ENCODE measurements at regions not wholly inside any gene's neighbourhood (a gene's known extent, or its start where the extent isn't known, plus 50 kb on each side); places are given as distances from the start of the nearest gene placed in this dataset.

DNA sequence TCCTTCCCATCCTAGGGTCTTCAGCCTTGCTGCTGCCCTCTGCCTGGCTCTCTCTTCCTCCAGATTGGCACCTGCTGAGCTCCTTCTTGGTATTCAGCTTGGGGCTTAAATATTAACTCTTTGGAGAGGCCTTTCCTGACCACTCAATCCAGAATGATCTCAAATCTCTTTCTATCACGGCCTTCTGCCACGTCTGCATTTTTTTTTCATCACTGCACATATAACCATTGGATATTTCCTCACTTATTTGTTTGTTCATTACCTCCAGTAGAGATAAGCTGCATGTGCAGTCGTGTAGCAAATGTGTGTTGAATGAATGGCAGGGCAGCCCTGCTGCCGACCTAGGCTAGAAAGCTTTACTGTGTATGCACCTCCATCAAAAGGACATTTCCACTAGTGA, 51.6 kb upstream of the MPP7 start:
- TF ChIP-seq, protein P1, sequence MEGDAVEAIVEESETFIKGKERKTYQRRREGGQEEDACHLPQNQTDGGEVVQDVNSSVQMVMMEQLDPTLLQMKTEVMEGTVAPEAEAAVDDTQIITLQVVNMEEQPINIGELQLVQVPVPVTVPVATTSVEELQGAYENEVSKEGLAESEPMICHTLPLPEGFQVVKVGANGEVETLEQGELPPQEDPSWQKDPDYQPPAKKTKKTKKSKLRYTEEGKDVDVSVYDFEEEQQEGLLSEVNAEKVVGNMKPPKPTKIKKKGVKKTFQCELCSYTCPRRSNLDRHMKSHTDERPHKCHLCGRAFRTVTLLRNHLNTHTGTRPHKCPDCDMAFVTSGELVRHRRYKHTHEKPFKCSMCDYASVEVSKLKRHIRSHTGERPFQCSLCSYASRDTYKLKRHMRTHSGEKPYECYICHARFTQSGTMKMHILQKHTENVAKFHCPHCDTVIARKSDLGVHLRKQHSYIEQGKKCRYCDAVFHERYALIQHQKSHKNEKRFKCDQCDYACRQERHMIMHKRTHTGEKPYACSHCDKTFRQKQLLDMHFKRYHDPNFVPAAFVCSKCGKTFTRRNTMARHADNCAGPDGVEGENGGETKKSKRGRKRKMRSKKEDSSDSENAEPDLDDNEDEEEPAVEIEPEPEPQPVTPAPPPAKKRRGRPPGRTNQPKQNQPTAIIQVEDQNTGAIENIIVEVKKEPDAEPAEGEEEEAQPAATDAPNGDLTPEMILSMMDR (IDR thresholded peaks at IDR 0.05; ENCODE audit: extremely low read depth, insufficient read depth, missing control alignments) = no peak
- in situ Hi-C loops (cut with MboI; ENCODE audit: low pct_unique_long_range_greater_than_20kb, low sequenced_read_pairs, unreplicated experiment) = no loop called here
- DNase-seq (ENCODE audit: low spot score) = no peak

DNA sequence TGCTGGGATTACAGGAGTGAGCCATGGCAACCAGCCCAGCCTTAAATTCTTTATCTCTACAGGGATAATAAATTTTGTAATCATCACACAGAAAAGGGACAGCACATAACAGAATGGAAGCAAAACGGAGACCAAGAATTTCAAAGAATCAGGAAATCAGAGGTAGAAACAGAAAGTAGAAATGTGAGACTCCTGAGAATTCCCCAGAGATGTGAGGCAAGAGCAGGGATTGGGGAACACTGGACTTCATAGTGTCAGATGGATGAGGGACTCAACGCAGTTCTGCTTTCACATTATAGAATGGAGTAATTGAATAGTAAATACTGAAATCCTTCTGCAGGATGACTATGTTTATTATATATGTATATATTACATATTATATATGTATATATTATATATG, 52.5 kb upstream of the MPP7 start:
- TF ChIP-seq, protein P1 (IDR thresholded peaks at IDR 0.05; ENCODE audit: extremely low read depth, insufficient read depth, missing control alignments) = no peak
- in situ Hi-C loops (cut with MboI; ENCODE audit: low pct_unique_long_range_greater_than_20kb, low sequenced_read_pairs, unreplicated experiment) = no loop called here
- DNase-seq (ENCODE audit: low spot score) = no peak

DNA sequence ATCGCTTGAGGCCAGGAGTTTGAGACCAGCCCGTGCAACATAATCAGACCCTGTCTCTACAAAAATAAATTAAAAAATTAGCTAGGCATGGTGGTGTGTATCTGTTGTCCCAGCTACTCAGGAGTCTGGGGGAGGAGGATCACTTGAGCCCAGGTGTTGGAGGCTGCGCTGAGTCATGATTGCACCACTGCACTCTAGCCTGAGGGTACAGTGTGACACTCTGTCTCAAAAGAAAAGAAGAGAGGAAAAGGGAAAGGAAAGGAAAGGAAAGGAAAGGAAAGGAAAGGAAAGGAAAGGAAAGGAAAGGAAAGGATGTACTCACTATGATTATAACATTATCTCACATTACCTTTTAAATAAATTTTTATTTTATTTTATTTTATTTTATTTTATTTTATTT, 56.5 kb upstream of the MPP7 start:
- in situ Hi-C loops (cut with MboI; ENCODE audit: low pct_unique_long_range_greater_than_20kb, low sequenced_read_pairs, unreplicated experiment) = no loop called here
- no peak for DNase-seq (ENCODE audit: low spot score)
- TF ChIP-seq, protein P1 (IDR thresholded peaks at IDR 0.05; ENCODE audit: extremely low read depth, insufficient read depth, missing control alignments) = no peak

DNA sequence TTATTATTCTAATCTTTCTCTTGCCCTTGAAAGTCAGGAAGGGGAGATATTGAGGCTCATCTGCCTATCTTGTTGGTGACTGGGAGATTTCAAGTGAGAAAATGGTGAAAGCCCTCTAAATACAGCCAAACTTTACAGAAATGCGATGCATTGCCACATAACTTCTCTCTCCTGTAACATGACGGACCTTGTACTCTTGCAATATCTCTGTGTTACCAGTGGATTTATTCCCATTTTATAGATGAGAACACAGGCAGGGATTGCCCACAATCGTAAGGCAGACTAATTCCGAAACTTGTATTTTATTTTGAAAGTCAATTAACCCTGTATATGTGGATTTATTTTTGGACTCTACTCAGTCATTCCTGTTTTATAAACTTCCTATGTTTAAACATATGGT, 57.3 kb upstream of the MPP7 start:
- TF ChIP-seq, protein P1 (IDR thresholded peaks at IDR 0.05; ENCODE audit: extremely low read depth, insufficient read depth, missing control alignments) = no peak
- in situ Hi-C loops (cut with MboI; ENCODE audit: low pct_unique_long_range_greater_than_20kb, low sequenced_read_pairs, unreplicated experiment) = no loop called here
- DNase-seq (ENCODE audit: low spot score) = no peak

DNA sequence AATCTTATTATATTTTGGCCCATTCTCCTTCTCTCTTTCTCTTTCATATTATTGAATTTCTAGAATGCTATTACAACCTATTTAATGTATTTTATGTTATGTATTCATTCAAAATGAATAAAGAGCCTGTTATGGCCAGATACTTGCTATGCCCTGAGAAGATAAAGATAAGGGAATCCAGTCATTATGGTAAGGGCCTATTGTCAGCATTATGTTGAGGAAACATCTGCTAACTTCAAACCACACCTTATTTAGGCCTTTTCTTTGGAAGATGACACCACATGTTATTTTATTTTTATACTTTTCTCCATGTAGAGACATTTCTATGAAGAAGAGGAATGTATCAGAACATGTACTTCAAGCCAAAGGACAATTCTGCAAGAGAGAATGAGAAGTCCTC, 60.5 kb upstream of the MPP7 start:
- in situ Hi-C loops (cut with MboI; ENCODE audit: low pct_unique_long_range_greater_than_20kb, low sequenced_read_pairs, unreplicated experiment) = no loop called here
- TF ChIP-seq, protein P1 (IDR thresholded peaks at IDR 0.05; ENCODE audit: extremely low read depth, insufficient read depth, missing control alignments) = no peak

DNA sequence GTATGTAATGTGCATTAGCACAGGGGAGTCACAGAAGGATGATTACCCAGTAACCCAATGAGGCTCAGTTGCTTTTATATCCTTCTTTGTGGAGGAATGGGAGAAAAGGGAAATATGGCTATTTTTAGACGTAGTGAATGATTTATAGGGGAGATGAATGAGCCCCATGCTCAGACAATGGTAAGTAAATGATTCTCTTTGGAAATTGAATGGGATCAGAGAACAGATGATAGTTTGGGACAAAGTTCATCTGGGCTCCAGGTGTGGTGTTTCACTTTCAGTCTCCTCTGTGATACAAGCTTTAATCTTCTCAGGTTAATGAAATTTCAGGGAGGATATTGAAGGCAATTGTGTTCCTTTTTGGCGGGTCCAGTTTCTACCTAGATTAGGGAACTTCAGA, 63.0 kb upstream of the MPP7 start:
- DNase-seq (ENCODE audit: low spot score) = no peak
- in situ Hi-C loops (cut with MboI; ENCODE audit: low pct_unique_long_range_greater_than_20kb, low sequenced_read_pairs, unreplicated experiment) = no loop called here
- TF ChIP-seq, protein P1 (IDR thresholded peaks at IDR 0.05; ENCODE audit: extremely low read depth, insufficient read depth, missing control alignments) = no peak

More for the DNA sequence above, 60.5 kb upstream of the MPP7 start:
- DNase-seq (ENCODE audit: low spot score) = no peak

DNA sequence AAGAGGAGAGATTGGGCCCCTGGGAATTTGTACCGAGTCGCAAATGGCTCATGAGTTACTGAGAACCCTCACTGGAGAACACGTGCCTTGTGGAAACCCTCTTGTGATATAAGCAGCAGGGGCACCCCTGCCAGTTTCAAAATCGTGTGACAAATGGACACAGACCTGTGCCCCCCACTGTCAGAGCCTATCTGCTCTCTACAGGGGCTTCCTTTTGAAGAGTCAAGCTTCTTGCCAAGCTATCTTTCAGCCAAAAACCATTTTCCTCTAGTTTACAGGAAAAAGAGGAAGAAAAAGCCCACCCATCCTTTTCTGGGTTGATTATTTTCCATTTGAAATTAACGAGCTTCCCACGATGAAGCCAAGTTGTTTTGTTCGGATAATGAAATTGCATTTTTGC, 64.1 kb upstream of the MPP7 start:
- DNase-seq (ENCODE audit: low spot score) = no peak
- TF ChIP-seq, protein P1 (IDR thresholded peaks at IDR 0.05; ENCODE audit: extremely low read depth, insufficient read depth, missing control alignments) = no peak
- in situ Hi-C loops (cut with MboI; ENCODE audit: low pct_unique_long_range_greater_than_20kb, low sequenced_read_pairs, unreplicated experiment) = no loop called here

Measured in GM13977 (cell line).